Esophagus muscularis mucosa (tissue), 4 donors: ENCODE measurements at regions not wholly inside any gene's neighbourhood (a gene's known extent, or its start where the extent isn't known, plus 50 kb on each side); places are given as distances from the start of the nearest gene placed in this dataset.

Experiments
- EP300 ChIP-seq: sonication (generic); formaldehyde crosslinking; IDR thresholded peaks from one replicate; pipeline ENCODE4 v1.6.1; 2017; ENCODE audit warnings: antibody characterized with exemption
- POLR2A ChIP-seq: fragments of 450-650 bp; IDR thresholded peaks from one replicate; pipeline ENCODE4 v1.6.1; 2017; ENCODE audit warnings: antibody characterized with exemption, moderate library complexity, mild to moderate bottlenecking, low read depth
- TF ChIP-seq, protein P1 (sequence below), 3 experiments: fragments of 200-600 bp in 2 of 3; fragments of 450-650 bp in 1 of 3; sonication (generic) in 2 of 3; IDR thresholded peaks; one replicate each; pipeline ENCODE4 v1.5.1; 2017 to 2019; ENCODE audit warnings: antibody characterized with exemption in 3 of 3, mild to moderate bottlenecking in 2 of 3, moderate library complexity in 1 of 3

DNA sequence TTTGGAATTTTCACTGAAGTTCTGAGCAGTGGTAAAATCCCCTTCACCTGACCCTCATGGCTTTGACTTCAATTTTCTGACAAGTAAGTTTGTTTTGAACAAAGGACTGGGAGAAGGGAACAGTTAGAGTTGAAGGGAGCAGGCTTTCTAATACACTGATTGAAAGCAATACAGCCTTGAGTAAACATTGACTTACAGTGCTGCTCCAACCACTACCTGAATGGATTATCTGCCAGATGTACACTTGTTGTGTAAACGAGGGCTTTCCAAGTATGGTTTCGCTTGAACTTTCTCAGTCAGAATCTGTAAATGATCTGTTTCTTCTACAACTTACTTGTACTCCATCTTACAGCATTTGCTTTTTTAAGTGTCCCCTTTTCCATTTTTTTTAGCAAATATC is 1414.9 kb upstream of the NUDT12 start:
- TF ChIP-seq, protein P1, sequence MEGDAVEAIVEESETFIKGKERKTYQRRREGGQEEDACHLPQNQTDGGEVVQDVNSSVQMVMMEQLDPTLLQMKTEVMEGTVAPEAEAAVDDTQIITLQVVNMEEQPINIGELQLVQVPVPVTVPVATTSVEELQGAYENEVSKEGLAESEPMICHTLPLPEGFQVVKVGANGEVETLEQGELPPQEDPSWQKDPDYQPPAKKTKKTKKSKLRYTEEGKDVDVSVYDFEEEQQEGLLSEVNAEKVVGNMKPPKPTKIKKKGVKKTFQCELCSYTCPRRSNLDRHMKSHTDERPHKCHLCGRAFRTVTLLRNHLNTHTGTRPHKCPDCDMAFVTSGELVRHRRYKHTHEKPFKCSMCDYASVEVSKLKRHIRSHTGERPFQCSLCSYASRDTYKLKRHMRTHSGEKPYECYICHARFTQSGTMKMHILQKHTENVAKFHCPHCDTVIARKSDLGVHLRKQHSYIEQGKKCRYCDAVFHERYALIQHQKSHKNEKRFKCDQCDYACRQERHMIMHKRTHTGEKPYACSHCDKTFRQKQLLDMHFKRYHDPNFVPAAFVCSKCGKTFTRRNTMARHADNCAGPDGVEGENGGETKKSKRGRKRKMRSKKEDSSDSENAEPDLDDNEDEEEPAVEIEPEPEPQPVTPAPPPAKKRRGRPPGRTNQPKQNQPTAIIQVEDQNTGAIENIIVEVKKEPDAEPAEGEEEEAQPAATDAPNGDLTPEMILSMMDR (IDR thresholded peaks at IDR 0.05): no peak
- TF ChIP-seq EP300: no peak
- TF ChIP-seq POLR2A: no peak
